BJ (cell line): ENCODE measurements at regions not wholly inside any gene's neighbourhood (a gene's known extent, or its start where the extent isn't known, plus 50 kb on each side); places are given as distances from the start of the nearest gene placed in this dataset.

ENCODE experiments used
- CTCF ChIA-PET: fragments of 350-600 bp; formaldehyde crosslinking; extraction: SDS; loops from one replicate; lab custom pipeline; 2021; ENCODE audit warnings: antibody characterized with exemption, inconsistent platforms; lab: Yijun Ruan, JAX
- POLR2A ChIA-PET: fragments of 300-600 bp; sonication (Branson Sonifier 250); formaldehyde crosslinking; extraction: SDS; loops from one replicate; lab custom pipeline; 2021; ENCODE audit warnings: antibody characterized with exemption; lab: Charles Lee
- DNase-seq: peaks from one replicate; pipeline ENCODE4 v3.0.0-alpha.2; 2011; ENCODE audit warnings: low read depth
- H3K27me3 ChIP-seq: 2 replicates; pipeline ENCODE4 v1.6.0; 2011; ENCODE audit warnings: low read length; ENCODE audit not compliant: control insufficient read depth, insufficient read depth
- H3K36me3 ChIP-seq: 2 replicates; pipeline ENCODE4 v1.5.1; 2011; ENCODE audit warnings: low read length; ENCODE audit not compliant: control insufficient read depth, insufficient read depth
- H3K4me3 ChIP-seq: 2 replicates; pipeline ENCODE4 v1.5.1; 2011; ENCODE audit warnings: low read depth, mild to moderate bottlenecking, control low read depth, low read length
- CTCF ChIP-seq: IDR thresholded peaks from 2 replicates; pipeline ENCODE4 v1.5.1; 2011; ENCODE audit warnings: low read depth, mild to moderate bottlenecking, control low read depth, inconsistent platforms, low read length, moderate library complexity; ENCODE audit not compliant: insufficient read depth

GRCh38 chr9:27784847-27785713 is 211.8 kb upstream of the C9orf72 start:
- Histone ChIP-seq H3K36me3 (no peaks in the 10 kb centered on the region), H3K4me3 (no peak overlapping the region), H3K27me3 (no peaks in the 10 kb centered on the region)
- no peak for DNase-seq
- TF ChIP-seq CTCF: no peak
- CTCF ChIA-PET: interaction anchor here (0.7 kb wide), 1 partner anchor 395 kb away, joined by 3 read pairs; no protein-coding TSS in a partner anchor
- POLR2A ChIA-PET: no interaction called here

GRCh38 chr9:27785714-27786100 is 212.4 kb upstream of the C9orf72 start:
- no peak for DNase-seq
- no peak for TF ChIP-seq CTCF
- no peaks in the 10 kb centered on the region for H3K36me3 ChIP-seq
- POLR2A ChIA-PET: no interaction called here
- H3K4me3 ChIP-seq: no peak overlapping the region
- no peaks in the 10 kb centered on the region for H3K27me3 ChIP-seq
- CTCF ChIA-PET: no interaction called here

- no peak for TF ChIP-seq CTCF
- H3K4me3 ChIP-seq: no peak overlapping the region
- ChIA-PET CTCF (no interaction called here), POLR2A (no interaction called here)
- H3K27me3 ChIP-seq: no peaks in the 10 kb centered on the region
- DNase-seq: no peak
- no peaks in the 10 kb centered on the region for H3K36me3 ChIP-seq
These were observed 214.6 kb upstream of the C9orf72 start for GRCh38 chr9:27787891-27788290.

GRCh38 chr9:27791311-27791710 is 218.0 kb upstream of the C9orf72 start:
- POLR2A ChIA-PET: no interaction called here
- no peak overlapping the region for H3K4me3 ChIP-seq
- no peak for TF ChIP-seq CTCF
- H3K36me3 ChIP-seq: no peaks in the 10 kb centered on the region
- DNase-seq: no peak
- CTCF ChIA-PET: no interaction called here
- no peaks in the 10 kb centered on the region for H3K27me3 ChIP-seq

GRCh38 chr9:27792971-27793689 is 219.8 kb upstream of the C9orf72 start:
- TF ChIP-seq CTCF: no peak
- Histone ChIP-seq H3K27me3 (no peaks in the 10 kb centered on the region), H3K36me3 (no peaks in the 10 kb centered on the region), H3K4me3 (no peak overlapping the region)
- no peak for DNase-seq
- ChIA-PET CTCF (no interaction called here), POLR2A (no interaction called here)
